ENCODE measurements at regions not wholly inside any gene's neighbourhood (a gene's known extent, or its start where the extent isn't known, plus 50 kb on each side); places are given as distances from the start of the nearest gene placed in this dataset.

DNA sequence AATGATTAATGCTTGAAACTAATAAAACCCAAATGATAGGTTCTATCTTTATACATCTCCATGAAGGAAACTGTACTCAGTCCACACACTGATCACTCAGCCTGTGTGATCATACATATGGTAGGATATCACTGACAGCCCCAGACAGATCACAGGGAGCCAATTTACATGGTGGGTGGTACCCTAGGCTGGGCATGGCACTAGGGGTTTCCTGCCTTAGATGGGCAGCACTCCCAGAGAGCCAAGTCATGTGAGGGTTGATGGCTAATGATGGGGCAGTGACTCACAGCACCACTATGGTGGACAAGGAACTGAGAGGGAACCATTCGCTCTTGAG is 89.6 kb upstream of the PTPRR start:
- TF ChIP-seq, protein P1, sequence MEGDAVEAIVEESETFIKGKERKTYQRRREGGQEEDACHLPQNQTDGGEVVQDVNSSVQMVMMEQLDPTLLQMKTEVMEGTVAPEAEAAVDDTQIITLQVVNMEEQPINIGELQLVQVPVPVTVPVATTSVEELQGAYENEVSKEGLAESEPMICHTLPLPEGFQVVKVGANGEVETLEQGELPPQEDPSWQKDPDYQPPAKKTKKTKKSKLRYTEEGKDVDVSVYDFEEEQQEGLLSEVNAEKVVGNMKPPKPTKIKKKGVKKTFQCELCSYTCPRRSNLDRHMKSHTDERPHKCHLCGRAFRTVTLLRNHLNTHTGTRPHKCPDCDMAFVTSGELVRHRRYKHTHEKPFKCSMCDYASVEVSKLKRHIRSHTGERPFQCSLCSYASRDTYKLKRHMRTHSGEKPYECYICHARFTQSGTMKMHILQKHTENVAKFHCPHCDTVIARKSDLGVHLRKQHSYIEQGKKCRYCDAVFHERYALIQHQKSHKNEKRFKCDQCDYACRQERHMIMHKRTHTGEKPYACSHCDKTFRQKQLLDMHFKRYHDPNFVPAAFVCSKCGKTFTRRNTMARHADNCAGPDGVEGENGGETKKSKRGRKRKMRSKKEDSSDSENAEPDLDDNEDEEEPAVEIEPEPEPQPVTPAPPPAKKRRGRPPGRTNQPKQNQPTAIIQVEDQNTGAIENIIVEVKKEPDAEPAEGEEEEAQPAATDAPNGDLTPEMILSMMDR (IDR thresholded peaks at IDR 0.05; ENCODE audit: insufficient read depth, low read depth, low read length): no peak
- no peak for TF ChIP-seq EZH2 (IDR thresholded peaks at IDR 0.05; ENCODE audit: insufficient read depth, low read length)
